Suprapubic skin (tissue), 4 donors: ENCODE measurements at regions not wholly inside any gene's neighbourhood (a gene's known extent, or its start where the extent isn't known, plus 50 kb on each side); places are given as distances from the start of the nearest gene placed in this dataset.
A peak's percentile ranks its signal among the peaks of the same experiment; 100 is the strongest.
"Not testable (repeated sequence)": the region's sequence is repeated elsewhere in the genome, so short reads cannot be mapped to it uniquely, and the experiment has no call there.

ENCODE experiments used
- DNase-seq, 2 donors: peaks; one replicate each; pipeline ENCODE4 v3.0.0-alpha.2; 2019; ENCODE audit warnings: low spot score in 2 of 2
- H3K27ac ChIP-seq: fragments of 200-600 bp; sonication (generic); one replicate; pipeline ENCODE4 v1.5.1; 2019
- H3K27me3 ChIP-seq: fragments of 200-600 bp; sonication (generic); one replicate; pipeline ENCODE4 v1.5.1; 2019
- H3K36me3 ChIP-seq: fragments of 200-600 bp; sonication (generic); one replicate; pipeline ENCODE4 v1.5.1; 2019
- H3K4me1 ChIP-seq: fragments of 200-600 bp; sonication (generic); one replicate; pipeline ENCODE4 v1.5.1; 2019
- H3K4me3 ChIP-seq: fragments of 200-600 bp; sonication (generic); one replicate; pipeline ENCODE4 v1.5.1; 2019; ENCODE audit warnings: mild to moderate bottlenecking
- H3K9me3 ChIP-seq: fragments of 200-600 bp; sonication (generic); one replicate; pipeline ENCODE4 v1.5.1; 2019
- CTCF ChIP-seq, 2 donors: fragments of 200-600 bp in 1 of 2; fragments of 450-650 bp in 1 of 2; sonication (generic) in 1 of 2; IDR thresholded peaks; one replicate each; pipeline ENCODE4 v1.5.1; 2016 to 2019; ENCODE audit warnings: antibody characterized with exemption in 2 of 2, mild to moderate bottlenecking in 1 of 2, moderate library complexity in 1 of 2
- EP300 ChIP-seq: sonication (generic); formaldehyde crosslinking; IDR thresholded peaks from one replicate; pipeline ENCODE4 v1.6.1; 2017; ENCODE audit warnings: antibody characterized with exemption
- POLR2A ChIP-seq, 2 donors: fragments of 450-650 bp; IDR thresholded peaks; one replicate each; pipeline ENCODE4 v1.6.1; 2017; ENCODE audit warnings: antibody characterized with exemption in 2 of 2, mild to moderate bottlenecking in 2 of 2, moderate library complexity in 2 of 2
- POLR2AphosphoS5 ChIP-seq, 3 donors: sonication (generic); formaldehyde crosslinking; IDR thresholded peaks; one replicate each; pipeline ENCODE4 v1.6.1; 2017; ENCODE audit warnings: antibody characterized with exemption in 3 of 3
- WGBS: methylation state at CpG from one replicate; pipeline ENCODE4 v1.1.5; 2018; 5-methylcytosine and 5-hydroxymethylcytosine counted together

GRCh38 chr11:126133901-126134300 is 71.2 kb upstream of the CDON start:
- peaks cover 30% of the 10 kb centered on the region for H3K4me1 ChIP-seq
- H3K27me3 ChIP-seq, result peaks cover 6% of the 10 kb centered on the region
- no peak overlapping the region for H3K4me3 ChIP-seq
- H3K36me3 ChIP-seq, result no peaks in the 10 kb centered on the region
- 61% methylated on average over 4 of the region's 8 CpGs for WGBS
- H3K9me3 ChIP-seq, result no peaks in the 10 kb centered on the region
- H3K27ac ChIP-seq, result no peak overlapping the region
- DNase-seq, result no peak
- TF ChIP-seq POLR2A (IDR thresholded peaks at IDR 0.05), result no peak

DNA sequence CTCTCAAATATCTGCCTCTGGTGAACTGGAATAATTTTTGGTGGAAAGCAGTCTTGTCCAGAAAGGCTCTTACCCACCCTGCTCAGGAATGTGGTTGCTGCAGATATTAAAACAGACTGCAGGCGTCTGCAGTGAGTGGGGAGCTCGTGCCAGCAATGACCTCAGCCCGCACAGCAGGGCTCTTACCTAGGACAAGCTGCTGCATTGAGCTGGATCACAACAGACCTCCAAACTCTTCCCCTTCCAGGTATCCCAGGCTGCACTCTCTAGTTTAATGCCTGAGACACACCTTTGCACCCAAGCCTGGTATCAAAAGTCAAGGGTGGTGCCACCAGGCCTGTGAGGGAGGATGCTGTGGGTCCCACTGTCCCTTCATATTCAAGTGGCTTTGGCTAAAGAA is 69.7 kb upstream of the CDON start:
- Histone ChIP-seq H3K27me3 (no peaks in the 10 kb centered on the region), H3K4me1 (peaks cover 22% of the 10 kb centered on the region), H3K27ac (peak overlapping the region; percentile 46), H3K9me3 (no peaks in the 10 kb centered on the region), H3K36me3 (no peaks in the 10 kb centered on the region), H3K4me3 (no peak overlapping the region)
- 36% methylated on average over 3 of the region's 3 CpGs for WGBS
- TF ChIP-seq POLR2AphosphoS5 (IDR thresholded peaks at IDR 0.05) (no peak), CTCF (IDR thresholded peaks at IDR 0.05) (no peak)
- no peak for DNase-seq

- not testable (repeated sequence) for H3K36me3 ChIP-seq, DNase-seq, H3K9me3 ChIP-seq, H3K27ac ChIP-seq, H3K27me3 ChIP-seq, H3K4me3 ChIP-seq
- peaks cover 17% of the 10 kb centered on the region for H3K4me1 ChIP-seq
- WGBS, result 89% methylated on average over 11 of the region's 11 CpGs
Observed at GRCh38 chr11:126130781-126131180, 68.1 kb upstream of the CDON start.

GRCh38 chr11:126129727-126130671 is 67.3 kb upstream of the CDON start:
- 70% methylated on average over 13 of the region's 13 CpGs for WGBS
- no peak for DNase-seq
- TF ChIP-seq CTCF (IDR thresholded peaks at IDR 0.05), result no peak
- TF ChIP-seq POLR2A (IDR thresholded peaks at IDR 0.05), result no peak
- no peak for TF ChIP-seq POLR2AphosphoS5 (IDR thresholded peaks at IDR 0.05)
- TF ChIP-seq EP300, result no peak

GRCh38 chr11:126127898-126128297 is 65.2 kb upstream of the CDON start:
- H3K4me1 ChIP-seq, result peaks cover 36% of the 10 kb centered on the region
- peak overlapping the region; percentile 18 for H3K27ac ChIP-seq
- no peak for DNase-seq
- no peak overlapping the region for H3K4me3 ChIP-seq
- H3K9me3 ChIP-seq, result no peaks in the 10 kb centered on the region
- H3K36me3 ChIP-seq, result no peaks in the 10 kb centered on the region
- WGBS, result 28% methylated on average over 6 of the region's 6 CpGs
- no peaks in the 10 kb centered on the region for H3K27me3 ChIP-seq
- TF ChIP-seq CTCF (IDR thresholded peaks at IDR 0.05), result no peak
- TF ChIP-seq EP300, result no peak
- no peak for TF ChIP-seq POLR2AphosphoS5 (IDR thresholded peaks at IDR 0.05)
- no peak for TF ChIP-seq POLR2A (IDR thresholded peaks at IDR 0.05)

More at GRCh38 chr11:126129727-126130671, 67.3 kb upstream of the CDON start:
- no peak overlapping the region for H3K27ac ChIP-seq
- H3K27me3 ChIP-seq, result no peaks in the 10 kb centered on the region
- no peaks in the 10 kb centered on the region for H3K9me3 ChIP-seq
- no peaks in the 10 kb centered on the region for H3K36me3 ChIP-seq
- H3K4me3 ChIP-seq, result no peak overlapping the region
- H3K4me1 ChIP-seq, result peaks cover 15% of the 10 kb centered on the region

- 69% methylated on average over 7 of the region's 7 CpGs for WGBS
- TF ChIP-seq EP300 (no peak), POLR2AphosphoS5 (IDR thresholded peaks at IDR 0.05) (no peak), POLR2A (IDR thresholded peaks at IDR 0.05) (no peak), CTCF (IDR thresholded peaks at IDR 0.05) (no peak)
- no peaks in the 10 kb centered on the region for H3K36me3 ChIP-seq
- H3K27me3 ChIP-seq, result no peaks in the 10 kb centered on the region
- H3K4me1 ChIP-seq, result peaks cover 40% of the 10 kb centered on the region
- H3K9me3 ChIP-seq, result no peaks in the 10 kb centered on the region
- H3K27ac ChIP-seq, result peak overlapping the region; percentile 18
- DNase-seq, result no peak
- no peak overlapping the region for H3K4me3 ChIP-seq
Observed at GRCh38 chr11:126127284-126127845, 64.7 kb upstream of the CDON start.
